GM21360 (cell line): ENCODE measurements at regions not wholly inside any gene's neighbourhood (a gene's known extent, or its start where the extent isn't known, plus 50 kb on each side); places are given as distances from the start of the nearest gene placed in this dataset.
A peak's percentile ranks its signal among the peaks of the same experiment; 100 is the strongest.

Experiments used
- ATAC-seq: cut with Tn5 transposase; IDR thresholded peaks from one replicate; pipeline ENCODE4 v1.9.1; 2021; ENCODE audit warnings: mild to moderate bottlenecking, moderate library complexity; ENCODE audit not compliant: unreplicated experiment

DNA sequence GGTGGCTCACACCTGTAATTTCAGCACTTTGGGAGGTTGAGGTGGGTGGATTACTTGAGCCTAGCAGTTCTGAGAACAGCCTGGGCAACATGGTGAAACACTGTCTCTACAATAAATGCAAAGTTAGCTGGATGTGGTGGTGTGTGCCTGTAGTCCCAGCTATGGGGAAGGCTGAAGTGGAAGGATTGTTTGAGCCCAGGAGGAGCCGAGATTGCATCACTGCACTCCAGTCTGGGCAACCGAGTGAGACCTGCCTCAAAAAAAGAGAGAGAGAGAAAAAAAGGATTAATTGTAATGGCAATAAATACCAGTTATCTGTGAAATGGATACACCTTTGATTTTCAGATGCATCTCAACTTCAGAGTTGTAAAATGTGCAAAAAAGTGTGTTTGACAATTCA is 58.8 kb downstream of the SPRY1 start:
- ATAC-seq: no peak

GRCh38 chr4:123462007-123462406 is 65.4 kb downstream of the SPRY1 start:
- ATAC-seq: no peak

DNA sequence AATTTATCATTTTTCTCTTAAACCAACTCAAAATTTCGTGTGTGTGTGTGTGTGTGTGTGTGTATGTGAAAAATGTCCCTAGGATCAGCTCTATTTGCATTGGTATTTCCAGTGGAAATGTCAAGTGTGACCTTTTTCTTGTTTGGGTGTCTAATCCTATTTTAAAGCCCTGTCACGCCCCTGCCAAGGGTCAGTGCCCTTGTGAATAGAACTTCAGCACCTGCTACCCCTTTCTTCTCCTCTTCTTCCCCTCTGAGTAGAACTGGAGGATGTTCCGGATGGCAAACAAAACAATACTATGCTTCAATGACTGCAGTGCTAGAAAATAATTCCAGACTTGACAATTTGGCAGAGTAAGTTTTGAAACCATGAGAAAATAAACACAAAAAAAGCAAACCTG is 67.3 kb downstream of the SPRY1 start:
- no peak for ATAC-seq

DNA sequence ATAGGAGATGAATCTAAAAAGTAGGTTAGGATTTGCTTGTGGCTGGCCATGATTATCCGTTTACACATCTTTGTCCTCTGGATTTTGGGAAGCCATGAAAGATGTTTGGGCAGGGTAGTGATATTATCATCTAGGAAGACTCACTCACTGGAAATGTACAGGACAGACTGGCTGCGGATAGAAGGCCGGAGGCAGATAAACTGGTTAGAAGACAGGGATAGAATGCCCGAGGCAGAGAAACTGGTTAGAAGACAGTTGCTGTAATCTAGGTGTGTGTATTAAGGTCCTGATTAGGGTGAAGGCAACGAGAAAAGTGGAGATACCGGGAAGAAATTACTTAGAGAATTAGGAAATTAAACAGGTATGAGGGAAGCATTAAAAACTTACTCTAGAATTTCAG is 68.8 kb downstream of the SPRY1 start:
- no peak for ATAC-seq

DNA sequence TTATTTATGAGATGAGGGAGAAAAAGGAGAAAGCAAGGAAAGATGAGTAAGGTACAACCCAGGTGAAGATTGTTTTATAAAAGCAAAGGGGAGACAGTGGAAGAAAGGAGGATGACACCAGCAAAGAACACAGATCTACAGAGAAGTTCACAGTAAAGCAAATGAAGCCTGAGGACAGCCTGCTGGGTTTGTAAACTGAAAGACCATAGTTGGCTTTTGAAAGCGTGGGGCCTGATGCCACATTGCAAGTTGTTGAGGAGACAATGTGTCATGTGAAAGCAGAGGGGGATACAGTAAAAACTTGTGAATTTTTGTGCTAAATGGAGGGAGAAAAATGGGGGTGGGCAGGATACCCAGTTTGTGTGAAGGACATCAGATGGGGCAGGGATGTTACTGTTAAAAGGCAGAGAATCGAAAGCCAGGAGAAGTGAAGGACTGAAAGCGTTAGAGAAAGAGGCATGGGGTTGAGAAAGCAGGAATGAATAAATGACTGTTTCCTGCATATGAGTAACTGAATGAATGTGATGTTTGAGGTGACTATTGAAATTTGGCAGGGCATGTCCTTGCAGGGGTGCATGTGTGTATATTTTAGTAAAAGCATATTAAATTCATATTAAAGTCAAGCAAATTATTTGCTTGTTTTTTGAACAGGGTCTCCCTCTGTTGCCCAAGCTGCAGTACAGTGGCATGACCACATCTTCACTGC is 69.6 kb downstream of the SPRY1 start:
- ATAC-seq: no peak

DNA sequence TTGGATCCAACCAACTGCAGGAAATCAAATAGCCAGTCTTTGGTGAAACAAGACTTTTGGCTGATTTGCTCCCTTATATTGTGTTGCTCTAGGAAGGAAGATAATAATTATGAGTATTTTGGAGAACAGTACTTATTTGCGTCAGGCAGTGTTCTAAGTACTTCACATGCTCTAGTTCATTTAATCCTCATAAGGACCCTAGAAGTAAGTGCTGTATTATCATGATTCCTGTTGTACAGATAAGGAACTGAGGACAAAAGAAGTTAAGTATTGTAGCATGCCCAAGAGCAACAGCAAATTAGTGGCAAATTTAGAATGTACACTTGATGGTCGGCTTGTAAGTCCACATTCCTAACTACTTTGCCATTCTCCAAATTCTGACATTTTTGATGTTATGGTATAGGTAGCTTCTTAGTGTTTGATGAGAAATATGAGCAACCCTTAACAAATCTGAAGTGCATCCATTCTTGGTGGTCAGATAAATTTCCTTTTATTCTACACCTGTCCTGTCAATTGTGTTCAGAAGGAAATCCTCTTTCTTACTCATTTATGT is 72.0 kb downstream of the SPRY1 start:
- no peak for ATAC-seq

- ATAC-seq: no peak
Observed at GRCh38 chr4:123469245-123469644, 72.7 kb downstream of the SPRY1 start.

DNA sequence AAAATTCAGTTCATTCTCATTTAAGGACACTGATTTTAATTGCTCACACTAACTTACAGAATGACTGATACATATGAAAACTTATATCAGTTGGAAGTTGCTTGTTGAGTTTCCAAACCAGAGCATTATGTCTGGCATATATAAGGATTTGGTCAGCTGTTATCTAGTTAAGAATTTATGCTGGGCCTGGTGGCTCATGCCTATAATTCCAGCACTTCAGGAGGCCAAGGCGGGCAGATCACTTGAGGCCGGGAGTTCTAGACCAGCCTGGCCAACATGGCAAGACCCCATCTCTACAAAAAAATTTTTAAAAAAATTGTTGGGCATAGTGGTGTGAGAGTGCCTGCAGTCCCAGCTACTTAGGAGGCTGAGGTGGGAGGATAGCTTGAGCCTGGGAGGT is 73.1 kb downstream of the SPRY1 start:
- ATAC-seq: no peak

DNA sequence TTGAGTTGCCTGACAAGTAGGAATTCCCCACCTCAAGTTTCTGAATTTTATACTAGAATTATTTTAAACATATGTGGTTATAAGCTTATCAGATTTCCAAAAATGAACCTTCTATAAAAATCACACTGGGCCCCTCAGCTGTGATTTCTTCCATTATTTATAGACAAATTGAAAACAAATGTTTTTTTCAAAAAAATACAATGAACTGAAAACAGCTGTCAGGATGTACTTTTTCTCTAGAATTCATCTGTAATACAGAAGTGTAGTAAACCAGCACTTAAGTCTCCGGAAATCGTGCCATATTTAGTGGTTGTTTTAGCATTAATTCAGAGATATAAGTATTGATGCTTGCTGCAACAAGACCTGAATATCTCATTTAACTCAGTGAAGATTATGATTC is 74.0 kb downstream of the SPRY1 start:
- ATAC-seq: no peak

DNA sequence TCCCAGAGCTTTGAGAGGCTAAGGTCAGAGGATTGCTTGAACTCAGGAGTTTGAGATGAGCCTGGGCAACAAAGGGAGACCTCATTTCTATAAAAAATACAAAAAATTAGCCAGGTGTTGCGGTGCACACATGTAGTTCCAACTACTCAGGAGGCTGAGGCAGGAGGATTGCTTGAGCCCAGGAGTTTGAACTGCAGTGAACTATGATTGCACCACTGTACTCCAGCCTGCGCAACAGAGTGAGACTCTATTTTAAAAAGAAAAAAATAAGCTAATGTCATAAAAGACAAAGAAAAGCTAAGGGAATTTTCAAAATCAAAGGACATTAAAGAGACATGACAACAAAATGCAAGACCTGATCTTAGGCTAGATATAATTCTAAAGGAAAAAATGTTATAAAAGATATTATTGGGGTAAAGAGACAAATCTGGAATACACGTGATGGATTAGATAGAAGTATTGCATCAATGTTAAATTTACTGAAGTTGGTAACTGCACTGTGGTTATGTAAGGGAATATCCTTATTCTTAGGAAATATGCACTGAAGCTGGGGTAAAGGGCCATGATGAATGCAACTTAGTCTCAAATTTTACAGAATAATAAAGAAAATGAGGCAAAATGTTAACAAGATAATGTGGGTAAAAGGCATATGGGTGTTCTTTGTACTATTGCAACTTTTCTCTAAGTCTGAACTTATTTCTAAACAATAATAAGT is 75.2 kb downstream of the SPRY1 start:
- no peak for ATAC-seq

- no peak for ATAC-seq
Observed at GRCh38 chr4:123474817-123475216, 78.2 kb downstream of the SPRY1 start.

DNA sequence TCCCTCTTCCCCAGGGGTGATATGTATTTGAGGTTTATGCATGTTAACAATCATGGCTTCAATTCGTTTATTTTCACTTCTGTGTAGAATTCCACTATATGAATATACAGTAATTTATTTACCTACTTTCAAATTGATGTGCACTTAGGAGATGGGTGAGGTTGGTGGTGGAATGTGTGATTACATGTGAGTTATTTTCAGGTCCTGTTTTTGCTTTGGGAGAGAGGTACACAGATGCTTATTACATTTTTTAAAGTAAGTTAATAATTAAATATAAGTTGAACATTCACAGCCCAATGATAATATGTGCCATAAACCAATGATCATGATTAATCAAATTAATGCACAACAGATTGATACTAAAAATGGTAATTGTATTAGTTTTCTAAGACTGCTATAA is 79.5 kb downstream of the SPRY1 start:
- ATAC-seq: no peak

DNA sequence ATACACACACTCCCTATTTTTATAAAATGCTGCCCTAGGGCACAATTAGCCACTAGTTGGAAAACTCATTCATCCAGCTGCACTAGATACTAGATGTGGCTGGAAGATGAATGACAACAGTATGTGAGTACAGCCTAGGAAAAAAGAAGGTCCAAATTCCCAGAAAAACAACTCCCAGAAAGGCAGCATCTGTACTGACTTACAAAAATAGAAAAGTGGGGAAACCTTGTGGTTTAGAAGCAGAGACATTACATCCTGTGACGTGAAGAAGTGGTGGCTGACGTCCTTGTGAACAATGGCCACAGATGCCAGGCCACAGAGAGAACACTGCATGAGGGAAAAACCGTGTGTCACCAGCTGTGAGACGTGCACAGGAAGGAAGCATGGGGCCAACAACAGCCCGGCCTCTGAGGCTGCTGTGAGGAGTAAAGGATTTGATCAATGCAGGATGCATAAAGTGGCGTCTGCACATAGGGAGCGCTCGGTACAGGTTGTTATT is 81.2 kb downstream of the SPRY1 start:
- ATAC-seq: no peak

DNA sequence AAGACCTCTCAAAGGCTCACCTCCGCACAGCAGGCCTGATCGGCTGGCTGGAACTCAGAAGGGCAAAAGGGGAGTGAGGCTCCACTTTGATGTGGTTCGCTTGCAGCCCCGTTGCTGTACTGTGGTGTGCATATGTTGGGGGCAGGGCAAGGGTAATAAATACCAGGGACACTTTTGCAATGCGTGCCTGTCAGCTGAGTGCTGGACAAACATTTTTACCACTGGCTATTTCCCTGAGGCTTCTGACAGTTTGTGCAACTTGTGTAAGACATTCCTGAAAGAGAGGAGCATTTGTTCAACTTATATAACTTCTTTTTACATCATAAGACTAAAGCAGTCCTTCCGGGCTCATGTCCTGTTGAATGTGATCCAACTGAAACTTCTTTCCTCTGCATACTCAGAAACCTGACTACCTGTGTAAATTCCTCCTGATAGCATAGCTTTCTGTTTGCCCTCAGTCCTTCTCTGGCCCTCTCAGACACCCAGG is 82.3 kb downstream of the SPRY1 start:
- ATAC-seq: no peak

DNA sequence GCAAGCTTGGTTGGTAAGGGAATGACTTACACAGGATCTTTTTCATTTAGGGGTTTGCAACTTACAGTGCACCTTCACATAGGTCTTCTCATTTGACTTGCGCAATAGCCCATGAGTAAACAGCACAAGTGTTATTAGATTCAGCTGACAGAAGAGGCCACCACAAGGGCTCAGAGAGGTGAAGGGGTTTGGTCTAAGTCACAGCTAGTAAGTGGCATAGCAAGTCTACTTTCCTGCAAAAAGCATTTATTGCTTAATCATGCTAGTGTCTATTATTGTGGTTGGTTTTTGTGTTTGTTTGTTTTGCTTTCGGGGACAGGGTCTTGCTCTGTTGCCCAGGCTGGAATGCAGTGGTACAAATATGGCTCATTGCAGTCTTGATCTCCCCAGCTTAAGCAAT is 83.3 kb downstream of the SPRY1 start:
- no peak for ATAC-seq

- no peak for ATAC-seq
Observed at GRCh38 chr4:123480706-123481418, 84.3 kb downstream of the SPRY1 start.

- no peak for ATAC-seq
Observed at GRCh38 chr4:123481717-123482116, 85.1 kb downstream of the SPRY1 start.

DNA sequence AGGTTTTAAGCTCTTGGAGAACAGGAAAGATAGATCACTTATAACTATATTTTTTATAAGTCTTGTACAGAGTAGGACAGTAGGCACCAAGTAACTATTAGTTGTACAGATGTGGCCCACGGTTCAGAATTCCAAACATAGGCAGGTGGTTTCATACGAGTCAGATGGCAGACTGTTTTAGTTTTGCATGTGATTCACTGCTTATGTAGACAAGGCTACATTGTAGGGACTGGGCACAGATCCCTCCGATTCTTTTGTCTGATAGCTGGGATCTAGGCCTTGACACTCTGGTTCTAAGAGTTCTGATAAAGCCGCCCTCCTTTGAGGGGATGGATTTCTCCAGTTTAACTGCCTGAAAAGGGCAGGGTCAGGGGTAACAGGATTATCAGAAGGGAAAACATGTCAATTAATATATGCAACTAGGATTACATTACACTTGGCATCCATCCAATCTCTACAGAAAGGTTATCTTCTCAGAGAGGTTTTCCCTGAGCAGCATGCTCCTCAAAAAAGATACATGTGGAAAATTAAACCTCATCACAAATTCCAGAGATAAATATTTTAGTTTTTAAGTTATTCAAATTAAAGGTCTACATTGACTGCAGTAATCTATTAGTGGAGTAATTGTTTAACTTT is 87.8 kb downstream of the SPRY1 start:
- ATAC-seq: no peak

GRCh38 chr4:123485601-123486000 is 89.0 kb downstream of the SPRY1 start:
- no peak for ATAC-seq

- ATAC-seq: peak; percentile 74
Observed at GRCh38 chr4:123488916-123489315, 92.3 kb downstream of the SPRY1 start.

- ATAC-seq: no peak
Observed at GRCh38 chr4:123495530-123495929, 98.9 kb downstream of the SPRY1 start.
